ENCODE measurements at regions not wholly inside any gene's neighbourhood (a gene's known extent, or its start where the extent isn't known, plus 50 kb on each side); places are given as distances from the start of the nearest gene placed in this dataset.

DNA sequence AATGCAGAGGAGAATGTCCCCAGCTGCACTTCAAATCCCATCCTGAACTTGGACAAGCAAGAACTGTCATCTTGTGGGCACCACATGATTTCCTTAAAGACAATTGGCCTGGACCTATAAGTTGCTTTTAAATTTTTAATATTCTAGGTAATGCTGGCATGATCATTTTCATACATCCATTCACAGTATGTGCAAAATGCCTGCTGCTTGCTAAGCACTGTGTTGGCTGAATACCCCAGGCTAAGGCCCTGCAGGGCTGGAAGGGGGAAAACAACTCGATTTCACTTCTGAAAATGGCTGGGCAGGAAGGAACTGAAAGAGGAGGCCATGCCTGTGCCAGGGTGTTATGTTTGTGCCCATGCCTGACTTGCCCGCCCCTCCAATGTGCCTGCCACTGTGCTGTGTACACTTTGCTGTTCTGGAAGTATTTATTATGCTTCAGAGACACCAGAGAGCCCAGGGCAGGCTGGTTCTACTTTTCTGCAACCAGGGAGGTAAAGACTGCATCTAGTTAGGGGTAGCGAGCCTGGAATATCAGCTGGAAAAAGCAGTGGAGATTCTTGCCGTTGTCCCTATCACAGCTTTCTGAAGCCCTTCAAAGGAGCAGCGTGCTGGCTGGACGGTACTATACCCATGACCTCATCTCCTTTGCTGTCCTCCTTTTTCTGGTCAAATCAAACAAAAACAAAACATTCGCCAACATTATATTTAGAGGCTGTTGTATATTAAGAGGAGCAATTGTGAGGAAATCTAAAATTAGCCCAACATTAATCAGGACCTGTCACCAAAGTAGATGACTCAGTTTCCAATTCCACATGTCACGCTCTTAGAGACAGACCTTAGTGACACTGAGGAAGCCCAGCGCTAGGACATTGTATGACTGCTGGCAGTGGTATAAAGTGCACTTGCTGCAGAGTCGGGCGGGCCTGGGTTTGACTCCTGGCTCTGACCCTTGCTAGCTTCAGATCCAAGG lies 158.1 kb downstream of the DDX1 start:
- no peaks in the 10 kb centered on the region for H3K36me3 Mint-ChIP-seq
- DNase-seq (ENCODE audit: low spot score) = no peak
- no peaks in the 10 kb centered on the region for H3K9me3 Mint-ChIP-seq
- ATAC-seq = no peak
- no peak overlapping the region for H3K4me3 Mint-ChIP-seq
- ChIA-PET POLR2A (no interaction called here), CTCF (interaction anchor here (0.8 to 2.4 kb wide), 3 partner anchors 10 to 776 kb away, joined by 4 to 12 read pairs (median 5); no protein-coding TSS in a partner anchor)
- peaks cover 22% of the 10 kb centered on the region for H3K4me1 Mint-ChIP-seq
- TF ChIP-seq SMAD4 (CRISPR knock-in tag; IDR thresholded peaks at IDR 0.05) (no peak), RELA (CRISPR knock-in tag; IDR thresholded peaks at IDR 0.05; ENCODE audit: borderline replicate concordance) (no peak), ZNF396 (CRISPR knock-in tag; IDR thresholded peaks at IDR 0.05; ENCODE audit: borderline replicate concordance) (no peak), ZNF232 (CRISPR knock-in tag; IDR thresholded peaks at IDR 0.05) (no peak), TEAD4 (CRISPR knock-in tag; IDR thresholded peaks at IDR 0.05) (no peak), NFATC4 (CRISPR knock-in tag; IDR thresholded peaks at IDR 0.05) (no peak), KAT7 (CRISPR knock-in tag; IDR thresholded peaks at IDR 0.05; ENCODE audit: borderline replicate concordance) (no peak), SMAD3 (CRISPR knock-in tag; IDR thresholded peaks at IDR 0.05; ENCODE audit: borderline replicate concordance) (no peak), ETV6 (CRISPR knock-in tag; IDR thresholded peaks at IDR 0.05) (no peak)
- TF ChIP-seq, protein P1, sequence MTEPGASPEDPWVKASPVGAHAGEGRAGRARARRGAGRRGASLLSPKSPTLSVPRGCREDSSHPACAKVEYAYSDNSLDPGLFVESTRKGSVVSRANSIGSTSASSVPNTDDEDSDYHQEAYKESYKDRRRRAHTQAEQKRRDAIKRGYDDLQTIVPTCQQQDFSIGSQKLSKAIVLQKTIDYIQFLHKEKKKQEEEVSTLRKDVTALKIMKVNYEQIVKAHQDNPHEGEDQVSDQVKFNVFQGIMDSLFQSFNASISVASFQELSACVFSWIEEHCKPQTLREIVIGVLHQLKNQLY (CRISPR knock-in tag; IDR thresholded peaks at IDR 0.05) = no peak
- TF ChIP-seq, protein P2, sequence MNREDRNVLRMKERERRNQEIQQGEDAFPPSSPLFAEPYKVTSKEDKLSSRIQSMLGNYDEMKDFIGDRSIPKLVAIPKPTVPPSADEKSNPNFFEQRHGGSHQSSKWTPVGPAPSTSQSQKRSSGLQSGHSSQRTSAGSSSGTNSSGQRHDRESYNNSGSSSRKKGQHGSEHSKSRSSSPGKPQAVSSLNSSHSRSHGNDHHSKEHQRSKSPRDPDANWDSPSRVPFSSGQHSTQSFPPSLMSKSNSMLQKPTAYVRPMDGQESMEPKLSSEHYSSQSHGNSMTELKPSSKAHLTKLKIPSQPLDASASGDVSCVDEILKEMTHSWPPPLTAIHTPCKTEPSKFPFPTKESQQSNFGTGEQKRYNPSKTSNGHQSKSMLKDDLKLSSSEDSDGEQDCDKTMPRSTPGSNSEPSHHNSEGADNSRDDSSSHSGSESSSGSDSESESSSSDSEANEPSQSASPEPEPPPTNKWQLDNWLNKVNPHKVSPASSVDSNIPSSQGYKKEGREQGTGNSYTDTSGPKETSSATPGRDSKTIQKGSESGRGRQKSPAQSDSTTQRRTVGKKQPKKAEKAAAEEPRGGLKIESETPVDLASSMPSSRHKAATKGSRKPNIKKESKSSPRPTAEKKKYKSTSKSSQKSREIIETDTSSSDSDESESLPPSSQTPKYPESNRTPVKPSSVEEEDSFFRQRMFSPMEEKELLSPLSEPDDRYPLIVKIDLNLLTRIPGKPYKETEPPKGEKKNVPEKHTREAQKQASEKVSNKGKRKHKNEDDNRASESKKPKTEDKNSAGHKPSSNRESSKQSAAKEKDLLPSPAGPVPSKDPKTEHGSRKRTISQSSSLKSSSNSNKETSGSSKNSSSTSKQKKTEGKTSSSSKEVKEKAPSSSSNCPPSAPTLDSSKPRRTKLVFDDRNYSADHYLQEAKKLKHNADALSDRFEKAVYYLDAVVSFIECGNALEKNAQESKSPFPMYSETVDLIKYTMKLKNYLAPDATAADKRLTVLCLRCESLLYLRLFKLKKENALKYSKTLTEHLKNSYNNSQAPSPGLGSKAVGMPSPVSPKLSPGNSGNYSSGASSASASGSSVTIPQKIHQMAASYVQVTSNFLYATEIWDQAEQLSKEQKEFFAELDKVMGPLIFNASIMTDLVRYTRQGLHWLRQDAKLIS (CRISPR knock-in tag; IDR thresholded peaks at IDR 0.05; ENCODE audit: borderline replicate concordance) = no peak
- TF ChIP-seq, protein P3, sequence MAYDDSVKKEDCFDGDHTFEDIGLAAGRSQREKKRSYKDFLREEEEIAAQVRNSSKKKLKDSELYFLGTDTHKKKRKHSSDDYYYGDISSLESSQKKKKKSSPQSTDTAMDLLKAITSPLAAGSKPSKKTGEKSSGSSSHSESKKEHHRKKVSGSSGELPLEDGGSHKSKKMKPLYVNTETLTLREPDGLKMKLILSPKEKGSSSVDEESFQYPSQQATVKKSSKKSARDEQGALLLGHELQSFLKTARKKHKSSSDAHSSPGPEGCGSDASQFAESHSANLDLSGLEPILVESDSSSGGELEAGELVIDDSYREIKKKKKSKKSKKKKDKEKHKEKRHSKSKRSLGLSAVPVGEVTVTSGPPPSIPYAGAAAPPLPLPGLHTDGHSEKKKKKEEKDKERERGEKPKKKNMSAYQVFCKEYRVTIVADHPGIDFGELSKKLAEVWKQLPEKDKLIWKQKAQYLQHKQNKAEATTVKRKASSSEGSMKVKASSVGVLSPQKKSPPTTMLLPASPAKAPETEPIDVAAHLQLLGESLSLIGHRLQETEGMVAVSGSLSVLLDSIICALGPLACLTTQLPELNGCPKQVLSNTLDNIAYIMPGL (CRISPR knock-in tag; IDR thresholded peaks at IDR 0.05) = no peak
- TF ChIP-seq, protein P4, sequence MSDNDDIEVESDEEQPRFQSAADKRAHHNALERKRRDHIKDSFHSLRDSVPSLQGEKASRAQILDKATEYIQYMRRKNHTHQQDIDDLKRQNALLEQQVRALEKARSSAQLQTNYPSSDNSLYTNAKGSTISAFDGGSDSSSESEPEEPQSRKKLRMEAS (CRISPR knock-in tag; IDR thresholded peaks at IDR 0.05) = no peak
- TF ChIP-seq, protein P5, sequence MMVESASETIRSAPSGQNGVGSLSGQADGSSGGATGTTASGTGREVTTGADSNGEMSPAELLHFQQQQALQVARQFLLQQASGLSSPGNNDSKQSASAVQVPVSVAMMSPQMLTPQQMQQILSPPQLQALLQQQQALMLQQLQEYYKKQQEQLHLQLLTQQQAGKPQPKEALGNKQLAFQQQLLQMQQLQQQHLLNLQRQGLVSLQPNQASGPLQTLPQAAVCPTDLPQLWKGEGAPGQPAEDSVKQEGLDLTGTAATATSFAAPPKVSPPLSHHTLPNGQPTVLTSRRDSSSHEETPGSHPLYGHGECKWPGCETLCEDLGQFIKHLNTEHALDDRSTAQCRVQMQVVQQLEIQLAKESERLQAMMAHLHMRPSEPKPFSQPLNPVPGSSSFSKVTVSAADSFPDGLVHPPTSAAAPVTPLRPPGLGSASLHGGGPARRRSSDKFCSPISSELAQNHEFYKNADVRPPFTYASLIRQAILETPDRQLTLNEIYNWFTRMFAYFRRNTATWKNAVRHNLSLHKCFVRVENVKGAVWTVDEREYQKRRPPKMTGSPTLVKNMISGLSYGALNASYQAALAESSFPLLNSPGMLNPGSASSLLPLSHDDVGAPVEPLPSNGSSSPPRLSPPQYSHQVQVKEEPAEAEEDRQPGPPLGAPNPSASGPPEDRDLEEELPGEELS (CRISPR knock-in tag; IDR thresholded peaks at IDR 0.05) = no peak
- TF ChIP-seq, protein P6, sequence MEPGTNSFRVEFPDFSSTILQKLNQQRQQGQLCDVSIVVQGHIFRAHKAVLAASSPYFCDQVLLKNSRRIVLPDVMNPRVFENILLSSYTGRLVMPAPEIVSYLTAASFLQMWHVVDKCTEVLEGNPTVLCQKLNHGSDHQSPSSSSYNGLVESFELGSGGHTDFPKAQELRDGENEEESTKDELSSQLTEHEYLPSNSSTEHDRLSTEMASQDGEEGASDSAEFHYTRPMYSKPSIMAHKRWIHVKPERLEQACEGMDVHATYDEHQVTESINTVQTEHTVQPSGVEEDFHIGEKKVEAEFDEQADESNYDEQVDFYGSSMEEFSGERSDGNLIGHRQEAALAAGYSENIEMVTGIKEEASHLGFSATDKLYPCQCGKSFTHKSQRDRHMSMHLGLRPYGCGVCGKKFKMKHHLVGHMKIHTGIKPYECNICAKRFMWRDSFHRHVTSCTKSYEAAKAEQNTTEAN (CRISPR knock-in tag; IDR thresholded peaks at IDR 0.05) = no peak
- TF ChIP-seq, protein P7, sequence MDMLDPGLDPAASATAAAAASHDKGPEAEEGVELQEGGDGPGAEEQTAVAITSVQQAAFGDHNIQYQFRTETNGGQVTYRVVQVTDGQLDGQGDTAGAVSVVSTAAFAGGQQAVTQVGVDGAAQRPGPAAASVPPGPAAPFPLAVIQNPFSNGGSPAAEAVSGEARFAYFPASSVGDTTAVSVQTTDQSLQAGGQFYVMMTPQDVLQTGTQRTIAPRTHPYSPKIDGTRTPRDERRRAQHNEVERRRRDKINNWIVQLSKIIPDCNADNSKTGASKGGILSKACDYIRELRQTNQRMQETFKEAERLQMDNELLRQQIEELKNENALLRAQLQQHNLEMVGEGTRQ (CRISPR knock-in tag; IDR thresholded peaks at IDR 0.05) = no peak
- TF ChIP-seq, protein P8, sequence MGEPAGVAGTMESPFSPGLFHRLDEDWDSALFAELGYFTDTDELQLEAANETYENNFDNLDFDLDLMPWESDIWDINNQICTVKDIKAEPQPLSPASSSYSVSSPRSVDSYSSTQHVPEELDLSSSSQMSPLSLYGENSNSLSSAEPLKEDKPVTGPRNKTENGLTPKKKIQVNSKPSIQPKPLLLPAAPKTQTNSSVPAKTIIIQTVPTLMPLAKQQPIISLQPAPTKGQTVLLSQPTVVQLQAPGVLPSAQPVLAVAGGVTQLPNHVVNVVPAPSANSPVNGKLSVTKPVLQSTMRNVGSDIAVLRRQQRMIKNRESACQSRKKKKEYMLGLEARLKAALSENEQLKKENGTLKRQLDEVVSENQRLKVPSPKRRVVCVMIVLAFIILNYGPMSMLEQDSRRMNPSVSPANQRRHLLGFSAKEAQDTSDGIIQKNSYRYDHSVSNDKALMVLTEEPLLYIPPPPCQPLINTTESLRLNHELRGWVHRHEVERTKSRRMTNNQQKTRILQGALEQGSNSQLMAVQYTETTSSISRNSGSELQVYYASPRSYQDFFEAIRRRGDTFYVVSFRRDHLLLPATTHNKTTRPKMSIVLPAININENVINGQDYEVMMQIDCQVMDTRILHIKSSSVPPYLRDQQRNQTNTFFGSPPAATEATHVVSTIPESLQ (CRISPR knock-in tag; IDR thresholded peaks at IDR 0.05) = no peak
- H3K27me3 Mint-ChIP-seq (ENCODE audit: low read depth) = peaks cover 2% of the 10 kb centered on the region; the same call in 1 of the 2 replicates
- no peak overlapping the region for H3K27ac Mint-ChIP-seq
